Fibroblast of skin of scalp (primary cell): ENCODE measurements at regions not wholly inside any gene's neighbourhood (a gene's known extent, or its start where the extent isn't known, plus 50 kb on each side); places are given as distances from the start of the nearest gene placed in this dataset.

Source experiments
- DNase-seq: peaks from one replicate; pipeline ENCODE4 v3.0.0-alpha.2; 2013

DNA sequence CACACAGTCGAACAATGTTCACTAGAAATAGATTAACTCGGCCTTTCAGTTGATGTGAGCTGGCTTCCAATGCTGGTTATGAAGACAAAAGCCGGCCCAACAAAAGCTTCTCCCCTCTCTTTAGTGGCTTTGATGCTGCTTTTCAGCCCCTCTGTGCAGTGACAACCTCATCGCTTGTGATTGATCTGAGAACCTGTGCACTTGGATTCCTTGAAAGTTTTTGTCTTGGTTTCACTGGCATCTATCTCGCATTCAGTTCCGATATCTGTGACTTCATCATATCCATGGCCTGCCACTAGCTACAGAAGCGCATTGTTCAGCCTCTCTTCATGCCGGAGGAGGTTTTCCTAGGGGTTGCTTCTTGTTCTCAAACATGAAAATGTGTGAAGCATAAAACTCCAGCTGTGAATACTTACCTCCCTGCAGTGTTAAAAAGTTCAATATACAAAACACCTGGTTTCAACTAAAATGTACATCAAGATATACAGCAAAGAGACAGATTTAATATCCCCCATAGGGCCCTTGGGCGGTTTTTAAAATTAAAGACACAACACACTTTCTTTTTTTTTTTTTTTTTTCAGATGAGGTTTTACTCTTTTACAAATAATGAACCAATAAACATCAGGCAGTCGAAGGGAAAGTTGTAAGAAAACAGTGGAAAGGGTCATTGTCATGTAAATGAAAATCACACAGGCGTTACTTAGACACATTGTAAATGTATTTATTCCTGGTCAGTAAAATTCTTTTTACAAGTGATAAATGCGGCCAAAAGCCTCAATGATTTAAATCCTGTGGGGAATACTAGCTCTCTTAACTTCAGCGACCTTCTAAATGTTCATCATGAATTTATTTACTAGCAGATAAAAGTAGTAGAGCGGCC lies 1252.8 kb downstream of the EFNB2 start:
- DNase-seq, result no peak

GRCh38 chr13:105278943-105279381 lies 1256.5 kb downstream of the EFNB2 start:
- no peak for DNase-seq

GRCh38 chr13:105276571-105276970 lies 1258.9 kb downstream of the EFNB2 start:
- no peak for DNase-seq

DNA sequence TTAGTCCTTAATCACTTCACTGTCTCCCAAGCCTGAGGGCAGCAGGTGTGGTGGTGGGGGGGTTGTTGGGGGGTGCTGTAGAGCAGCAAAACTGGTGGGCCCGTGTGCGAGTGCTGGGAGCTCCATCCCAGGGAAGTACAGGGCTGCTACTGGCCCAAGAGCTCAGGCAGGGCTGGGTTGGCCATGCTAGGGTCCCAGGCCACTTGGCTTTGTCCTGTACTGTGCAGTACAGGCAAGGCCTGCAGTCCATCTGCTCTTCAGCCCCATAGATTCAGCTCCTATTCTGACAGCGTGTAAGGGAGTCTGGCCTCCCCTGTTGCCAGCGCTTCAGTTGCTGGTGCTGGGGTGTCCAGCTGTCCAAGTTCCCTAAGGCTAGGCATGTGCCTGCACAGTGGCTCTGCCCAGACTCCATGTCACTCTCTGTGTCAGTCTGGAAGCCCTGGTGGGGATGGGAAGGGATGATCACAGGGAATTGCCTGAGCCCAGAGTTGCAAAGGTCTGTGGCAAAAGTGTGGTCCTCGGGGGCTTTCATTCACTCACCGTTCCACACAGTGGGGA lies 1261.7 kb downstream of the EFNB2 start:
- no peak for DNase-seq

DNA sequence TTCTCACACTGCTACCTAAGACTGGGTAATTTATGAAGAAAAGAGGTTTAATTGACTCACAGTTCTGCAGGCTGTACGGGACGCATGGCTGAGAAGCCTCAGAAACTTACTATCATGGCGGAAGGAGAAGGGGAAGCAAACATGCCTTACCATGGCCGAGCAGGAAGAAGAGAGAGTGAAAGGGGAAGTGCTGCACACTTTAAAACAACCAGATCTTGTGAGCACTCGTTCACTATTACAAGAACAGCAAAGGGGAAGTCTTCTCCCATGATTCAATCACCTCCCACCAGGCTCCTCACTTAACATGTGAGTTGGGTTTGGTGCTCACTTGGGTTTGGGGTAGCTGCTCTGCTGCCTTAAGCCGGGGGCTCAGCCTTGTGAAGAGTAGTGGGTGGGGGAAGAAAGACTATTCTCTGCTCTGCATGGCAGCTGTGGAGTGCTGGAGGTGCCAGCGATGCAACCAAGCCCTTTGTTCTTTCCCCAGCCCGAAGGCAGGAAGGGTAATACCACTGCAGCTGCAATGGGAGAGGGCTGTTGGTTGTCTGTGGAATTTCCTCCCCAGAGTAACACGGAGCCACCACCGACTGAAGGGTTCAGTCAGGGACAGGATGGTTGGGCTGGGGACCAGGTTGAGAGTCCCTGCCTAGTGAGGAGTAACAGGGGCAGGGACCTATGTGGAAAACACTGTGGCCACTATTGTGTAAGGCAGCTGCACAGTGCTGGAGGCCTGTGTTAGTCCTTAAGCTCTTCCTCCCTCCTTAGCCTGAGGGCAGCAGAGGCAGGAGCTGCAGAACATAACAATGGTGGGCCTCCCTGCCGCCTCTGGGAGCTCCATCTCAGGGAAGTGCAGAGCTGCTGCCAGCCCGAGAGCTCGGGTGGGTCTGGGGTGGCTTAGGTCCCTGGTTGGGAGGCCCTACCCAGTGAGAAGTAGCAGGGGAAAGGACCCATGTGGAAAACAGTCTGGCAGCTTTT lies 1262.5 kb downstream of the EFNB2 start:
- no peak for DNase-seq

DNA sequence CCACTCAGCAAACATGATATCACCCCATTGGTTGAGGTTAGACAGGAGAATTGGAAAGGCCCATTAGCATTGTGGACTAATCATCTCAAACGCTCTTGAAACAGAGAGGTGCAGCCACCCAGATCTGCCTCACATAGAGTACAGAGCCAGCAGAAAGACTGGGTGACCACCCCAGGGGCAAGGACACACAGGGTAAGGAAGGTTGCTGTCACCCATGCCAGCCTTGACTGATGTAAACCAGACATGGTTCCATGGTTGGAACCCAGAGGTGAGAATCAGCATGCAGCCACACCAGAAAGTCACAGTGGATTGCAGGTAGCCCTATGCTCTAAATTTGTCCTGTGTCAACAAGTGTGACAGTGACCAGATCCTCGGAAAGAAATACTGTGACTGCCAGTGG lies 1268.8 kb downstream of the EFNB2 start:
- no peak for DNase-seq

DNA sequence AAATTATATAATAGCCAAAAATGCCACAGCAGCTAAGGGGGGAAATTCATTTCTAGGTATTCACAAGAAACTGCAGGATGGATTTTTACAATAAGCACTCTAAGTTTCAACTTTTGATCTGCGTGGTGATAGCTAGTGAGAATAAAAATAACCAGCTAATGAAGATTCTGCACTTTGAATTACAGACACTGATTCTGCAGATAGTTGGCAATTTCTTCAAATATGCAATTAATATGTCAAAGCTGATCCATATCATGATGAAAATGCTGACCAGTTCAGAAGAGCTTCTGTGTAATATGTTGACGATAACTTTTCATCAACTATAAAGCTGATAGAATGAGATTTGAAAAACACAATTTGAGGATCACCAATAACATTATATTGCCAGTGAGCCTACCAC lies 1272.9 kb downstream of the EFNB2 start:
- DNase-seq, result no peak

DNA sequence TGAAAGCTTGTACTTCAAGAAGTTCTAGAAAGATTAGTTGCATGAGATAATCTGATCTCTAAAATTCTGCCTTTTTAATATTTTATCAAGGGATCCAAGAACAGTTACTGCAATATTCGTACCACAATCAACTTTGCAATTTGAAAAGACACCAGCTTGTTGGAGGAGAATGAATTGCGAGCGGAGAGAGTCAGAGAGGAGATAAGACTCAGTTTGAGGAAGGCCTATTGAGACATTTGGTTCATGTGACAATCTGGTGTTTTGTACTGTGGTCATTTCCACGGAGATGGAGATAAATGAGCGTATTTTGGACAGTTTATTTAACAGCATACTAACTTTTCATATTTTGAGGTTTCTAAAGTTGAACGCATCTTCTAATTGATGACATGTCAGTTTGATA lies 1276.0 kb downstream of the EFNB2 start:
- DNase-seq, result no peak

GRCh38 chr13:105255472-105255871 lies 1280.0 kb downstream of the EFNB2 start:
- no peak for DNase-seq

- no peak for DNase-seq
These were observed 1284.2 kb downstream of the EFNB2 start for GRCh38 chr13:105251293-105251692.

DNA sequence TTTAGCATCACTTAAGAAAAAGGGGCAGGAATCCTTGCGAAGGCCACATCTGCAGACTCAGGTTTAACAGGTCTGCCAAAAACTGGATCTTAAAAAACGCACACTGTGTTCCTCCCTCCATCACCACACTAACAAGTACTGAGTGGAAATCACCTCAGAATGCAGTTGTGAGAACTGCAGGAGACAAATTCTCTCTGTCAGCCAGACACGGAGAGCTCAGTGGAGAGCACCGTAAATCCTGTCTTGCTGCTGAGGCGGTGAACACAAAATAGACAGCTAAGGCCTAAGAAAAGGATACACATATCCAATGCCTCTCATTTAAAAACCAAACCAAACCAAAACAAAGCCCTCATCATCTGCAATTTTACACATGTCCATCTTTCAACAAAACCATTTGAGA lies 1287.6 kb downstream of the EFNB2 start:
- DNase-seq, result no peak

DNA sequence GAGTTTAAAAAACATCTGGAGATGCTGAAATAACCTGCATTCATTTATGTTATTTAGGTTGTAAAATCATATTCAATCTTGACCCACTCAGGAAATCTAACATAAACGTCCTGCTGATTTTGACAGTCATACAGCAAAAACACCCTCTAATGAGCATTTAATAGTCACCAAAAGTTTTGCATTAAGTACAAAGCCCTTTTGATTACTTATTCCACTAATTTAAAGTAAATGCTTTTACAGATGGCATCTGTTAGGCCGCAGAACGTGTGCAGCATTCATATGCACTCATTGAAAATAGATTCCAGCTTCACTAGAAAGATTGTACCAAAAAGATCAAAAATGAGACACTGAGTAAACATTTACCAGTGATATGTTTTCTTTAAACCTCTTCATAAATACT lies 1295.1 kb downstream of the EFNB2 start:
- DNase-seq, result no peak

- DNase-seq, result no peak
These were observed 1303.0 kb downstream of the EFNB2 start for GRCh38 chr13:105232439-105232838.

DNA sequence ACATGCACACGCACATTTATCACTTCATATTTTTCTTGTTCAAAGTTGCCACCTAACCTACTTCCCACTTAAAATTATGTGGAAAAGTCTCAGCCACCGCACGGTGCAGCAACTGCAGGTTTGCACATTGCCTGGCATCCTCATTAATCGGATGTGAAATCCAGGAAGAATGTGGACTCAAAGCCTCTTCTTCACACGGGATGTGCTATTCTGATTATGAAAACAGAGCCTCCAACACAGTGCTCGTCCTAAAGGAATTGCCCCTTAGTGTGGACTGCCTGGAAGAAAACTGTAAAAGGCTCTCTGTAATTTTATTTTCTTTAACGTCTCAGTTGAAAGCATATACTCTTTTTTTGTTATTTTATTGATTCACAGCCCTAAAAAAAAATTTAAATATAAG lies 1303.5 kb downstream of the EFNB2 start:
- DNase-seq, result peak; percentile 53

GRCh38 chr13:105231579-105231978 lies 1303.9 kb downstream of the EFNB2 start:
- DNase-seq, result no peak

GRCh38 chr13:105220881-105221280 lies 1314.6 kb downstream of the EFNB2 start:
- no peak for DNase-seq

DNA sequence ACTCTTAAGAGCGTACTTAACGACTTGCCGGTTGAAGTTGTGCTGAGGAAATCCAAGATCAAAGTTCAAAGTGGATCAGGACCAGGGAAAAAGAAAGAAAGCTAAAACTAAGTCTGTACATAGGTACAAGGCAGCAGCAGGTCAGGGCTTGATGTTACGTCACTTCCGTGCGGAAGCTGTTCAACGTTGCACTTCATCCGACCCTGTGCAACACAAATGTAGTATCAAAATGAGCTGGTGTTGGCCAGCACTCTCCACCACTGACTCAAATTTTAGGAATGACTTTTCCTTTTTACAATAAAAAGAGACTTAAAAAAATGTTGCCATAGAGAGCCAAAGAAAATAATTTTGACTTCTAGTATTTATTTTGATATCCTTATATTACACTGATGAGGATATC lies 1315.4 kb downstream of the EFNB2 start:
- peak; percentile 58 for DNase-seq

GRCh38 chr13:105219651-105220050 lies 1315.8 kb downstream of the EFNB2 start:
- DNase-seq, result peak; percentile 83

GRCh38 chr13:105213512-105213911 lies 1322.0 kb downstream of the EFNB2 start:
- DNase-seq, result no peak

GRCh38 chr13:105207572-105208293 lies 1327.7 kb downstream of the EFNB2 start:
- DNase-seq, result peak; percentile 43

DNA sequence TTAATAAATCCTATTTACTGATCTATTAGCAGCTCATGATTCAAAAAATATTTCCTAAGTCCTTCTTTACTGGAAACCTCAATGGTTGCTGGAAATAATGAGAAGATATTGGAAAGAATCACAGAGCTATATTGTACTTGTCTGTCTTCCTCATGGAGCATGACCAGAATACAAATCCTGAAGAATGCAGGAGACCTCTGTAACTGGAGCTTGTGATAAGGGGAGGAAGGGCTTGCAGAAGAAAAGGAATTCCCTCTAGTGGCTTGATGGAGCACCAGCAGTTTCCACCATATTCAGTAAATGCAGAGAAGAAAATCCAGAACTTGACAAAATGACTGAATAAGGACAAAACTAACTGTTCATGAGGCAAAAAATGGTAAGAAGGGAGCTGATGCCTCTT lies 1333.1 kb downstream of the EFNB2 start:
- DNase-seq, result peak; percentile 57

- no peak for DNase-seq
These were observed 1334.1 kb downstream of the EFNB2 start for GRCh38 chr13:105201351-105201750.
